GM12892 (cell line): ENCODE measurements at regions not wholly inside any gene's neighbourhood (a gene's known extent, or its start where the extent isn't known, plus 50 kb on each side); places are given as distances from the start of the nearest gene placed in this dataset.

Experiments
- POLR2A ChIP-seq: IDR thresholded peaks from 2 replicates; pipeline ENCODE4 v1.6.1; 2011; ENCODE audit warnings: low read depth, low read length, control low read depth
- POLR2AphosphoS5 ChIP-seq: IDR thresholded peaks from 2 replicates; pipeline ENCODE4 v1.6.1; 2011; ENCODE audit warnings: low read depth, low read length, control low read depth
- TAF1 ChIP-seq: IDR thresholded peaks from 2 replicates; pipeline ENCODE4 v1.6.1; 2011; ENCODE audit warnings: low read depth, mild to moderate bottlenecking, control low read depth, low read length, borderline replicate concordance

- TF ChIP-seq POLR2AphosphoS5 (no peak), TAF1 (no peak), POLR2A (no peak)
Observed at GRCh38 chr5:88544136-88544645, 275.5 kb upstream of the TMEM161B start.
